ENCODE measurements at regions not wholly inside any gene's neighbourhood (a gene's known extent, or its start where the extent isn't known, plus 50 kb on each side); places are given as distances from the start of the nearest gene placed in this dataset.

DNA sequence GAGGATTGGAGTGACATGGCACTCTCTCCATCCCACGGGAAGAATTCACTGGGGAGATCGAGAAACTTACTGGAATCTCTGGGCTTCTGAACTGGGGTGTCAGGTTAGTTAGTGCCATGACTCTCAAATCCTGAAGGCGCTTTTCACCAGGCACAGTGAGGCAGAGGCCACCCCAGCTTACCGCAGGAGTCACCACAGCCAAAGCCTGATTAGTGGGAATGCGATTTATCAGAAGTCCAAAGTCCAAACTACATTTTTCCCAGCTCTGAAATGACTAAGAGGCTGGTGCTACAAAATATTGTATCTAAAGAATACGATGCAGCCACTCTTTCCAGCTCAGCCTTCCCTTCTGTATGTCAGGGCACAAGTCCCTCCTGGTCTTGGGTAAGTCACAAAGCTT lies 334.8 kb upstream of the SHH start:
- TF ChIP-seq SP1 (IDR thresholded peaks at IDR 0.05) (no peak), CTBP1 (IDR thresholded peaks at IDR 0.05; ENCODE audit: borderline replicate concordance) (no peak), TARDBP (IDR thresholded peaks at IDR 0.05) (no peak), HDGF (IDR thresholded peaks at IDR 0.05; ENCODE audit: borderline replicate concordance) (no peak)
